Esophagus muscularis mucosa (tissue), 3 donors: ENCODE measurements at regions not wholly inside any gene's neighbourhood (a gene's known extent, or its start where the extent isn't known, plus 50 kb on each side); places are given as distances from the start of the nearest gene placed in this dataset.
"Not testable (repeated sequence)": the region's sequence is repeated elsewhere in the genome, so short reads cannot be mapped to it uniquely, and the experiment has no call there.

Experiments used
- CTCF ChIP-seq, 3 experiments: fragments of 200-600 bp in 2 of 3; fragments of 450-650 bp in 1 of 3; sonication (generic) in 2 of 3; IDR thresholded peaks; one replicate each; pipeline ENCODE4 v1.5.1; 2017 to 2019; ENCODE audit warnings: antibody characterized with exemption in 3 of 3, mild to moderate bottlenecking in 2 of 3, moderate library complexity in 1 of 3
- POLR2A ChIP-seq: fragments of 450-650 bp; IDR thresholded peaks from one replicate; pipeline ENCODE4 v1.6.1; 2017; ENCODE audit warnings: antibody characterized with exemption, moderate library complexity, mild to moderate bottlenecking, low read depth
- POLR2AphosphoS5 ChIP-seq, 2 donors: sonication (generic); formaldehyde crosslinking; IDR thresholded peaks; one replicate each; pipeline ENCODE4 v1.6.1; 2017; ENCODE audit warnings: antibody characterized with exemption in 2 of 2

DNA sequence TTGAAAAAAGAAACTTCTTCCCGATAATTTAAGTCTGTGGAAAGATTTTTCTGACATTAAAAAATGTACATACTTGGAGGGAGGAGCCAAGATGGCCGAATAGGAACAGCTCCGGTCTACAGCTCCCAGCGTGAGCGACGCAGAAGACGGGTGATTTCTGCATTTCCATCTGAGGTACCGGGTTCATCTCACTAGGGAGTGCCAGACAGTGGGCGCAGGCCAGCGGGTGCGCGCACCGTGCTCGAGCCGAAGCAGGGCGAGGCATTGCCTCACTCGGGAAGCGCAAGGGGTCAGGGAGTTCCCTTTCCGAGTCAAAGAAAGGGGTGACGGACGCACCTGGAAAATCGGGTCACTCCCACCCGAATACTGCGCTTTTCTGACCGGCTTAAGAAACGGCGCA is 241.7 kb downstream of the MPDZ start:
- not testable (repeated sequence) for TF ChIP-seq POLR2AphosphoS5 (IDR thresholded peaks at IDR 0.05); CTCF (IDR thresholded peaks at IDR 0.05); POLR2A
